H9 (cell line): ENCODE measurements at regions not wholly inside any gene's neighbourhood (a gene's known extent, or its start where the extent isn't known, plus 50 kb on each side); places are given as distances from the start of the nearest gene placed in this dataset.

Source experiments
- DNase-seq: peaks from one replicate; pipeline ENCODE4 v3.0.0-alpha.2; 2017
- H2AFZ ChIP-seq: one replicate; pipeline ENCODE4 v1.6.1; 2013; ENCODE audit warnings: mild to moderate bottlenecking, low read length, control low read depth, moderate library complexity
- H2AK5ac ChIP-seq: 2 replicates; pipeline ENCODE4 v1.6.1; 2013; ENCODE audit warnings: low read length, control low read depth, mixed read lengths; ENCODE audit not compliant: insufficient read length
- H2BK120ac ChIP-seq: one replicate; pipeline ENCODE4 v1.6.1; 2013; ENCODE audit warnings: low read depth, mild to moderate bottlenecking, low read length, control low read depth, inconsistent platforms; ENCODE audit not compliant: poor library complexity, severe bottlenecking
- H2BK12ac ChIP-seq: 2 replicates; pipeline ENCODE4 v1.6.1; 2013; ENCODE audit warnings: low read length, control low read depth, mixed read lengths, low read depth; ENCODE audit not compliant: insufficient read length
- H2BK15ac ChIP-seq: 2 replicates; pipeline ENCODE4 v1.6.1; 2013; ENCODE audit warnings: low read depth, low read length, control low read depth
- H2BK20ac ChIP-seq: one replicate; pipeline ENCODE4 v1.6.1; 2013; ENCODE audit warnings: low read depth, mild to moderate bottlenecking, low read length, control low read depth, inconsistent platforms; ENCODE audit not compliant: poor library complexity, severe bottlenecking
- H2BK5ac ChIP-seq: 2 replicates; pipeline ENCODE4 v1.6.1; 2013; ENCODE audit warnings: low read length, control low read depth, mixed read lengths; ENCODE audit not compliant: insufficient read length
- H3K14ac ChIP-seq: 2 replicates; pipeline ENCODE4 v1.6.1; 2013; ENCODE audit warnings: low read length, control low read depth; ENCODE audit not compliant: insufficient read depth
- H3K18ac ChIP-seq: 2 replicates; pipeline ENCODE4 v1.6.1; 2013; ENCODE audit warnings: low read depth, mild to moderate bottlenecking, mixed read lengths, low read length, control low read depth; ENCODE audit not compliant: insufficient read length
- H3K23ac ChIP-seq: 2 replicates; pipeline ENCODE4 v1.6.1; 2013; ENCODE audit warnings: low read length, control low read depth, mixed read lengths, low read depth; ENCODE audit not compliant: insufficient read length
- H3K23me2 ChIP-seq: 2 replicates; pipeline ENCODE4 v1.6.1; 2013; ENCODE audit warnings: low read depth, mild to moderate bottlenecking, mixed read lengths, low read length, control low read depth; ENCODE audit not compliant: insufficient read length, poor library complexity, severe bottlenecking
- H3K27ac ChIP-seq: 2 replicates; pipeline ENCODE4 v1.5.1; 2013; ENCODE audit warnings: low read length, control low read depth, mixed read lengths, low read depth; ENCODE audit not compliant: insufficient read length
- H3K27me3 ChIP-seq: 2 replicates; pipeline ENCODE4 v1.6.1; 2013; ENCODE audit warnings: low read length, control low read depth, inconsistent platforms; ENCODE audit not compliant: insufficient read depth
- H3K4ac ChIP-seq: 2 replicates; pipeline ENCODE4 v1.6.1; 2013; ENCODE audit warnings: low read depth, mild to moderate bottlenecking, control low read depth, inconsistent platforms, low read length, moderate library complexity
- H3K4me1 ChIP-seq: 2 replicates; pipeline ENCODE4 v1.6.1; 2013; ENCODE audit warnings: low read length, control low read depth, inconsistent platforms; ENCODE audit not compliant: insufficient read depth
- H3K4me2 ChIP-seq: 2 replicates; pipeline ENCODE4 v1.6.1; 2013; ENCODE audit warnings: low read length, control low read depth, mixed read lengths; ENCODE audit not compliant: insufficient read length, insufficient read depth
- H3K56ac ChIP-seq: 2 replicates; pipeline ENCODE4 v1.6.1; 2013; ENCODE audit warnings: low read depth, mild to moderate bottlenecking, mixed read lengths, low read length, control low read depth; ENCODE audit not compliant: insufficient read length
- H3K79me1 ChIP-seq: 2 replicates; pipeline ENCODE4 v1.6.1; 2013; ENCODE audit warnings: low read depth, mild to moderate bottlenecking, moderate library complexity, low read length, control low read depth, inconsistent platforms; ENCODE audit not compliant: insufficient read depth, poor library complexity, severe bottlenecking
- H3K79me2 ChIP-seq: 2 replicates; pipeline ENCODE4 v1.6.1; 2013; ENCODE audit warnings: low read length, control low read depth, inconsistent platforms; ENCODE audit not compliant: insufficient read depth
- H3K9ac ChIP-seq: 2 replicates; pipeline ENCODE4 v1.6.1; 2013; ENCODE audit warnings: low read length, control low read depth, mixed read lengths; ENCODE audit not compliant: insufficient read length; ENCODE audit errors: extremely low read depth
- H3K9me3 ChIP-seq: one replicate; pipeline ENCODE4 v1.6.1; 2013; ENCODE audit warnings: low read depth, low read length, inconsistent platforms; ENCODE audit not compliant: control insufficient read depth
- H3T11ph ChIP-seq: one replicate; pipeline ENCODE4 v1.6.1; 2013; ENCODE audit warnings: mild to moderate bottlenecking, low read length, control low read depth, inconsistent platforms
- H4K20me1 ChIP-seq: one replicate; pipeline ENCODE4 v1.6.1; 2013; ENCODE audit not compliant: control insufficient read depth, insufficient read length, insufficient read depth
- H4K5ac ChIP-seq: 2 replicates; pipeline ENCODE4 v1.6.1; 2013; ENCODE audit warnings: low read depth, mild to moderate bottlenecking, mixed read lengths, low read length, control low read depth; ENCODE audit not compliant: insufficient read length
- H4K8ac ChIP-seq: replicated peaks from 2 replicates; pipeline ENCODE4 v1.6.1; 2013; ENCODE audit warnings: low read length, control low read depth, mixed read lengths, low read depth; ENCODE audit not compliant: insufficient read length
- H4K91ac ChIP-seq: 2 replicates; pipeline ENCODE4 v1.6.1; 2013; ENCODE audit warnings: low read depth, mild to moderate bottlenecking, moderate library complexity, mixed read lengths, low read length, control low read depth; ENCODE audit not compliant: insufficient read length
- H3K27ac Mint-ChIP-seq, 3 experiments: 2 replicates in 2 of 3; 3 replicates in 1 of 3; pipeline ENCODE4 v1.8.0; 2020 to 2021; ENCODE audit warnings: mixed read lengths in 3 of 3, mild to moderate bottlenecking in 1 of 3, moderate library complexity in 1 of 3
- H3K27me3 Mint-ChIP-seq: 2 replicates; pipeline ENCODE4 v1.8.0; 2021; ENCODE audit warnings: low read depth, mild to moderate bottlenecking, moderate library complexity, mixed read lengths
- H3K36me3 Mint-ChIP-seq, 3 experiments: 2 replicates in 2 of 3; 3 replicates in 1 of 3; pipeline ENCODE4 v1.8.0; 2020 to 2021; ENCODE audit warnings: low read depth in 3 of 3, mixed read lengths in 3 of 3; ENCODE audit not compliant: insufficient read depth in 1 of 3
- H3K4me1 Mint-ChIP-seq, 2 experiments: 2 replicates each; pipeline ENCODE4 v1.8.0; 2020; ENCODE audit warnings: mixed read lengths in 2 of 2
- H3K4me3 Mint-ChIP-seq, 2 experiments: 2 replicates in 1 of 2; 3 replicates in 1 of 2; pipeline ENCODE4 v1.8.0; 2020 to 2021; ENCODE audit warnings: mild to moderate bottlenecking in 2 of 2, mixed read lengths in 2 of 2, moderate library complexity in 1 of 2
- H3K9me3 Mint-ChIP-seq, 2 experiments: 2 replicates in 1 of 2; 3 replicates in 1 of 2; pipeline ENCODE4 v1.8.0; 2020; ENCODE audit warnings: mild to moderate bottlenecking in 2 of 2, mixed read lengths in 2 of 2, moderate library complexity in 1 of 2
- WGBS: extraction: QIAGEN DNeasy Blood & Tissue Kit; methylation state at CpG from one replicate; pipeline ENCODE4 v1.1.7; 2013; ENCODE audit warnings: missing lambda C conversion rate, low lambda C conversion rate, mixed read lengths; ENCODE audit not compliant: insufficient read length; ENCODE audit errors: extremely low coverage; 5-methylcytosine and 5-hydroxymethylcytosine counted together
- TF ChIP-seq, protein P1 (sequence below): fragments of 200-600 bp; sonication (generic); conservative IDR thresholded peaks from 3 replicates; pipeline ENCODE4 v1.8.0; 2021; ENCODE audit warnings: antibody characterized with exemption, mild to moderate bottlenecking

DNA sequence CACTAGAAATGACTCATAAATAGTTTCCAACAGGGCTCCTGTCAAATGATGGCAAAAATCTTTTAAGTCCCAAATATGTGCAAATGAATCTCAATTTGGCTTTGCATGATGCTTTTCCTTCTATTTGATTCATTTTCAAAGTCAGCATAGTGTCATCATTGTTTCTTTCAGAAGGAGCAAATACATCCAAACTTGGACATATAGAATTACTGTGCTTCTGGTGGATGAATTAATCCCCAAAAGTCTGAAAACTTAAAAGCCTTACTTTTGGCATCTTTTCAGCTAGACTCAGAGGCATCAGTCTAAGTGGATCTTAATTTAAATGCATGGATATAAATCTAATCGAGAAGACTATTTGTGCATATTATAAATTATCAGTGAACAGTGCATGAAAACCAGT is 578.1 kb upstream of the FZD8 start:
- Histone ChIP-seq H3K27me3 (no peaks in the 10 kb centered on the region), H4K20me1 (no peaks in the 10 kb centered on the region), H3K23ac (no peak overlapping the region), H3K9me3 (no peaks in the 10 kb centered on the region), H4K91ac (no peak overlapping the region), H3K4ac (no peak overlapping the region), H3K9ac (no peak overlapping the region), H3K4me1 (no peaks in the 10 kb centered on the region), H2BK15ac (no peak overlapping the region), H3K79me1 (no peaks in the 10 kb centered on the region), H3T11ph (no peak overlapping the region), H2BK120ac (no peak overlapping the region), H2BK20ac (no peak overlapping the region), H4K8ac (no peak overlapping the region), H2AFZ (no peak overlapping the region), H4K5ac (no peak overlapping the region), H3K14ac (no peak overlapping the region), H3K27ac (no peak overlapping the region), H3K18ac (no peak overlapping the region), H2BK12ac (no peak overlapping the region), H3K56ac (no peak overlapping the region), H2BK5ac (no peak overlapping the region), H3K4me2 (no peak overlapping the region), H2AK5ac (no peak overlapping the region), H3K23me2 (no peaks in the 10 kb centered on the region), H3K79me2 (no peaks in the 10 kb centered on the region)
- TF ChIP-seq, protein P1, sequence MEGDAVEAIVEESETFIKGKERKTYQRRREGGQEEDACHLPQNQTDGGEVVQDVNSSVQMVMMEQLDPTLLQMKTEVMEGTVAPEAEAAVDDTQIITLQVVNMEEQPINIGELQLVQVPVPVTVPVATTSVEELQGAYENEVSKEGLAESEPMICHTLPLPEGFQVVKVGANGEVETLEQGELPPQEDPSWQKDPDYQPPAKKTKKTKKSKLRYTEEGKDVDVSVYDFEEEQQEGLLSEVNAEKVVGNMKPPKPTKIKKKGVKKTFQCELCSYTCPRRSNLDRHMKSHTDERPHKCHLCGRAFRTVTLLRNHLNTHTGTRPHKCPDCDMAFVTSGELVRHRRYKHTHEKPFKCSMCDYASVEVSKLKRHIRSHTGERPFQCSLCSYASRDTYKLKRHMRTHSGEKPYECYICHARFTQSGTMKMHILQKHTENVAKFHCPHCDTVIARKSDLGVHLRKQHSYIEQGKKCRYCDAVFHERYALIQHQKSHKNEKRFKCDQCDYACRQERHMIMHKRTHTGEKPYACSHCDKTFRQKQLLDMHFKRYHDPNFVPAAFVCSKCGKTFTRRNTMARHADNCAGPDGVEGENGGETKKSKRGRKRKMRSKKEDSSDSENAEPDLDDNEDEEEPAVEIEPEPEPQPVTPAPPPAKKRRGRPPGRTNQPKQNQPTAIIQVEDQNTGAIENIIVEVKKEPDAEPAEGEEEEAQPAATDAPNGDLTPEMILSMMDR, result no peak
- Mint-ChIP-seq H3K9me3 (no peaks in the 10 kb centered on the region; a peak in 1 of 5 replicates), H3K27ac (no peak overlapping the region), H3K27me3 (no peaks in the 10 kb centered on the region), H3K4me1 (no peaks in the 10 kb centered on the region), H3K4me3 (no peak overlapping the region), H3K36me3 (0 out of 7 replicates have a peak, but pooled peaks cover 0 to 3% (median 0%) of the 10 kb centered on the region in 3 experiments)
- no CpG with 5 or more reads among the region's 1 CpG for WGBS
- no peak for DNase-seq
